HG02840 (cell line): ENCODE measurements at regions not wholly inside any gene's neighbourhood (a gene's known extent, or its start where the extent isn't known, plus 50 kb on each side); places are given as distances from the start of the nearest gene placed in this dataset.
A peak's percentile ranks its signal among the peaks of the same experiment; 100 is the strongest.

Experiments used
- ATAC-seq: cut with Tn5 transposase; IDR thresholded peaks from one replicate; pipeline ENCODE4 v1.9.1; 2021; ENCODE audit warnings: mild to moderate bottlenecking, moderate library complexity, moderate number of reproducible peaks; ENCODE audit not compliant: unreplicated experiment, low FRiP score

GRCh38 chr14:81942071-81942470 lies 408.4 kb upstream of the SEL1L start:
- no peak for ATAC-seq

- no peak for ATAC-seq
These were observed 412.7 kb upstream of the SEL1L start for GRCh38 chr14:81946375-81946774.

GRCh38 chr14:81946834-81947798 lies 413.5 kb upstream of the SEL1L start:
- ATAC-seq = no peak

- no peak for ATAC-seq
These were observed 419.3 kb upstream of the SEL1L start for GRCh38 chr14:81952917-81953316.

GRCh38 chr14:81953419-81953818 lies 419.8 kb upstream of the SEL1L start:
- no peak for ATAC-seq

- ATAC-seq = no peak
These were observed 421.5 kb upstream of the SEL1L start for GRCh38 chr14:81955123-81955522.

GRCh38 chr14:81960781-81961180 lies 427.1 kb upstream of the SEL1L start:
- no peak for ATAC-seq

- ATAC-seq = no peak
These were observed 430.2 kb upstream of the SEL1L start for GRCh38 chr14:81963846-81964245.

- no peak for ATAC-seq
These were observed 436.7 kb upstream of the SEL1L start for GRCh38 chr14:81970307-81970706.

GRCh38 chr14:81971911-81972310 lies 438.3 kb upstream of the SEL1L start:
- no peak for ATAC-seq

- ATAC-seq = no peak
These were observed 438.9 kb upstream of the SEL1L start for GRCh38 chr14:81972601-81973000.

GRCh38 chr14:81974543-81974942 lies 440.9 kb upstream of the SEL1L start:
- no peak for ATAC-seq

GRCh38 chr14:81980601-81981306 lies 447.1 kb upstream of the SEL1L start:
- ATAC-seq = no peak

GRCh38 chr14:81981307-81981675 lies 447.6 kb upstream of the SEL1L start:
- no peak for ATAC-seq

- no peak for ATAC-seq
These were observed 448.4 kb upstream of the SEL1L start for GRCh38 chr14:81982046-81982445.

- ATAC-seq = no peak
These were observed 452.4 kb upstream of the SEL1L start for GRCh38 chr14:81986005-81986404.

- no peak for ATAC-seq
These were observed 455.6 kb upstream of the SEL1L start for GRCh38 chr14:81989211-81989610.

GRCh38 chr14:81990312-81990761 lies 456.7 kb upstream of the SEL1L start:
- peak; percentile 67 for ATAC-seq

GRCh38 chr14:81991998-81992397 lies 458.3 kb upstream of the SEL1L start:
- no peak for ATAC-seq

GRCh38 chr14:81993432-81993831 lies 459.8 kb upstream of the SEL1L start:
- no peak for ATAC-seq

GRCh38 chr14:82003426-82003825 lies 469.8 kb upstream of the SEL1L start:
- no peak for ATAC-seq

GRCh38 chr14:82009076-82009475 lies 475.4 kb upstream of the SEL1L start:
- ATAC-seq = no peak
